Transverse colon (tissue), 4 donors: ENCODE measurements at regions not wholly inside any gene's neighbourhood (a gene's known extent, or its start where the extent isn't known, plus 50 kb on each side); places are given as distances from the start of the nearest gene placed in this dataset.

Source experiments
- DNase-seq: peaks from one replicate; pipeline ENCODE4 v3.0.0-alpha.2; 2019
- H3K27ac ChIP-seq, 4 donors: fragments of 200-600 bp; sonication (generic); 2 replicates each; pipeline ENCODE4 v1.5.1; 2016 to 2018; ENCODE audit warnings: inconsistent platforms in 4 of 4
- H3K27me3 ChIP-seq: fragments of 200-600 bp; sonication (generic); 2 replicates; pipeline ENCODE4 v1.5.1; 2017; ENCODE audit warnings: inconsistent platforms
- H3K36me3 ChIP-seq, 4 donors: fragments of 200-600 bp; sonication (generic); 2 replicates each; pipeline ENCODE4 v1.5.1; 2017 to 2019; ENCODE audit warnings: inconsistent platforms in 4 of 4
- H3K4me1 ChIP-seq, 4 donors: fragments of 200-600 bp; sonication (generic); 2 replicates each; pipeline ENCODE4 v1.5.1; 2017 to 2020; ENCODE audit warnings: inconsistent platforms in 4 of 4
- H3K4me3 ChIP-seq, 4 donors: fragments of 200-600 bp; sonication (generic); 1 replicate in 1 of 4; 2 replicates in 3 of 4; pipeline versions ENCODE4 v1.5.1 to v1.6.1; 2017 to 2019; ENCODE audit warnings: inconsistent platforms in 4 of 4
- H3K9me3 ChIP-seq, 2 donors: fragments of 200-600 bp; sonication (generic); 2 replicates each; pipeline ENCODE4 v1.5.1; 2017 to 2019; ENCODE audit warnings: inconsistent platforms in 2 of 2
- CTCF ChIP-seq, 5 experiments: fragments of 200-600 bp in 3 of 5; fragments of 450-650 bp in 2 of 5; sonication (generic) in 3 of 5; IDR thresholded peaks; 1 replicate in 2 of 5; 2 replicates in 3 of 5; pipeline ENCODE4 v1.5.1; 2016 to 2017; ENCODE audit warnings: antibody characterized with exemption in 5 of 5, inconsistent platforms in 3 of 5, mild to moderate bottlenecking in 2 of 5, moderate library complexity in 1 of 5
- EP300 ChIP-seq: sonication (generic); formaldehyde crosslinking; IDR thresholded peaks from one replicate; pipeline ENCODE4 v1.6.1; 2017; ENCODE audit warnings: antibody characterized with exemption, low read depth
- POLR2A ChIP-seq: fragments of 450-650 bp; IDR thresholded peaks from one replicate; pipeline ENCODE4 v1.6.1; 2016; ENCODE audit warnings: antibody characterized with exemption, mild to moderate bottlenecking, moderate library complexity
- POLR2AphosphoS5 ChIP-seq, 3 donors: sonication (generic); formaldehyde crosslinking; IDR thresholded peaks; one replicate each; pipeline ENCODE4 v1.6.1; 2016; ENCODE audit warnings: antibody characterized with exemption in 3 of 3
- WGBS, 2 donors: methylation state at CpG; one replicate each; pipeline ENCODE4 v1.1.5; 2018; ENCODE audit warnings: low coverage in 1 of 2; 5-methylcytosine and 5-hydroxymethylcytosine counted together
- in situ Hi-C, 4 donors: fragments of 200-750 bp; cut with MboI; loops; one replicate each; pipeline versions ENCODE4 v1.15.0 to v1.15.1; 2017; ENCODE audit warnings: low sequenced_read_pairs in 3 of 4, low pct_ligation_motif_present in 1 of 4, low pct_unique_long_range_greater_than_20kb in 1 of 4
- intact Hi-C: fragments of 100-400 bp; cut with DNase I; formaldehyde crosslinking; loops from one replicate; pipeline ENCODE4 v1.15.1; 2023; ENCODE audit warnings: low total_unique reads

- no peaks in the 10 kb centered on the region for H3K27me3 ChIP-seq
- no peak overlapping the region for H3K27ac ChIP-seq
- intact Hi-C loops (no loop called here), in situ Hi-C loops (no loop called here)
- no peak overlapping the region for H3K4me3 ChIP-seq
- H3K36me3 ChIP-seq: no peaks in the 10 kb centered on the region
- H3K4me1 ChIP-seq: no peaks in the 10 kb centered on the region
- no peaks in the 10 kb centered on the region for H3K9me3 ChIP-seq
- no peak for DNase-seq
- TF ChIP-seq EP300 (no peak), POLR2A (no peak), CTCF (IDR thresholded peaks at IDR 0.05) (no peak), POLR2AphosphoS5 (IDR thresholded peaks at IDR 0.05) (no peak)
Measured at GRCh38 chr2:162963156-162963555, 124.6 kb upstream of the KCNH7 start.

GRCh38 chr2:162945785-162946184 lies 107.2 kb upstream of the KCNH7 start:
- no peaks in the 10 kb centered on the region for H3K27me3 ChIP-seq
- H3K4me1 ChIP-seq: no peaks in the 10 kb centered on the region
- H3K36me3 ChIP-seq: no peaks in the 10 kb centered on the region
- TF ChIP-seq CTCF (IDR thresholded peaks at IDR 0.05) (no peak), POLR2AphosphoS5 (IDR thresholded peaks at IDR 0.05) (no peak), EP300 (no peak), POLR2A (no peak)
- DNase-seq: no peak
- WGBS, 2 donors: 70 to 93% methylated on average over 2 of the region's 2 CpGs
- no peak overlapping the region for H3K4me3 ChIP-seq
- H3K9me3 ChIP-seq: peaks cover 0 to 6% of the 10 kb centered on the region in 2 donors
- in situ Hi-C loops (no loop called here), intact Hi-C loops (no loop called here)
- H3K27ac ChIP-seq: no peak overlapping the region

- Histone ChIP-seq H3K4me3 (no peak overlapping the region), H3K27me3 (no peaks in the 10 kb centered on the region), H3K36me3 (no peaks in the 10 kb centered on the region), H3K27ac (no peak overlapping the region), H3K4me1 (no peaks in the 10 kb centered on the region), H3K9me3 (no peaks in the 10 kb centered on the region)
- intact Hi-C loops (no loop called here), in situ Hi-C loops (no loop called here)
- DNase-seq: no peak
- no peak for TF ChIP-seq POLR2AphosphoS5 (IDR thresholded peaks at IDR 0.05)
- no peak for TF ChIP-seq EP300
- 90 to 92% methylated on average over 4 to 13 of the region's 13 CpGs for WGBS, 2 donors
Measured at GRCh38 chr2:162938387-162938786, 99.8 kb upstream of the KCNH7 start.

GRCh38 chr2:162934191-162934590 lies 95.6 kb upstream of the KCNH7 start:
- no peaks in the 10 kb centered on the region for H3K9me3 ChIP-seq
- no peaks in the 10 kb centered on the region for H3K36me3 ChIP-seq
- in situ Hi-C loops: no loop called here
- no peaks in the 10 kb centered on the region for H3K27me3 ChIP-seq
- H3K4me1 ChIP-seq: no peaks in the 10 kb centered on the region
- no peak for DNase-seq
- no peak for TF ChIP-seq CTCF (IDR thresholded peaks at IDR 0.05)
- TF ChIP-seq POLR2AphosphoS5 (IDR thresholded peaks at IDR 0.05): no peak
- TF ChIP-seq EP300: no peak
- no peak for TF ChIP-seq POLR2A
- intact Hi-C loops: no loop called here
- H3K27ac ChIP-seq: no peak overlapping the region
- H3K4me3 ChIP-seq: no peak overlapping the region

GRCh38 chr2:162932416-162932815 lies 93.8 kb upstream of the KCNH7 start:
- no peaks in the 10 kb centered on the region for H3K4me1 ChIP-seq
- no peaks in the 10 kb centered on the region for H3K9me3 ChIP-seq
- TF ChIP-seq CTCF (IDR thresholded peaks at IDR 0.05) (no peak), EP300 (no peak), POLR2A (no peak), POLR2AphosphoS5 (IDR thresholded peaks at IDR 0.05) (no peak)
- DNase-seq: no peak
- H3K4me3 ChIP-seq: no peak overlapping the region
- intact Hi-C loops (no loop called here), in situ Hi-C loops (no loop called here)
- no peaks in the 10 kb centered on the region for H3K27me3 ChIP-seq
- no peak overlapping the region for H3K27ac ChIP-seq
- H3K36me3 ChIP-seq: no peaks in the 10 kb centered on the region
